Activated CD8-positive, alpha-beta T cell treated with anti-CD3 and anti-CD28 coated beads for 36 hours (primary cell): ENCODE measurements at regions not wholly inside any gene's neighbourhood (a gene's known extent, or its start where the extent isn't known, plus 50 kb on each side); places are given as distances from the start of the nearest gene placed in this dataset.
"Not testable (repeated sequence)": the region's sequence is repeated elsewhere in the genome, so short reads cannot be mapped to it uniquely, and the experiment has no call there.

Source experiments
- ATAC-seq: fragments of 200-7000 bp; cut with Tn5 transposase; one replicate; pipeline ENCODE4 v1.10.0; 2021; ENCODE audit warnings: mild to moderate bottlenecking, moderate library complexity
- CTCF ChIA-PET: fragments of 350-600 bp; sonication (Branson Sonifier 250); formaldehyde crosslinking; loops from one replicate; lab custom pipeline; 2021; ENCODE audit warnings: antibody characterized with exemption; lab: Charles Lee
- POLR2A ChIA-PET: fragments of 350-600 bp; sonication (Branson Sonifier 250); formaldehyde crosslinking; loops from one replicate; lab custom pipeline; 2021; ENCODE audit warnings: antibody characterized with exemption; lab: Charles Lee
- DNase-seq: peaks from one replicate; pipeline ENCODE4 v3.0.0-alpha.2; 2020
- H3K27ac Mint-ChIP-seq: one replicate; pipeline ENCODE4 v1.8.0; 2021; ENCODE audit warnings: mild to moderate bottlenecking, mixed read lengths
- H3K27me3 Mint-ChIP-seq: one replicate; pipeline ENCODE4 v1.8.0; 2021; ENCODE audit warnings: mixed read lengths
- H3K36me3 Mint-ChIP-seq: one replicate; pipeline ENCODE4 v1.8.0; 2021; ENCODE audit warnings: low read depth, mixed read lengths
- H3K4me1 Mint-ChIP-seq: one replicate; pipeline ENCODE4 v1.8.0; 2021; ENCODE audit warnings: low read depth, mixed read lengths
- H3K4me3 Mint-ChIP-seq: one replicate; pipeline ENCODE4 v1.8.0; 2021; ENCODE audit warnings: mild to moderate bottlenecking, moderate library complexity, mixed read lengths
- H3K9me3 Mint-ChIP-seq: one replicate; pipeline ENCODE4 v1.8.0; 2021; ENCODE audit warnings: mixed read lengths
- CTCF ChIP-seq: fragments of 200-600 bp; IDR thresholded peaks from one replicate; pipeline ENCODE4 v1.8.0; 2022; ENCODE audit warnings: antibody characterized with exemption, mild to moderate bottlenecking
- intact Hi-C: fragments of 100-400 bp; cut with micrococcal nuclease; formaldehyde crosslinking; loops from one replicate; pipeline ENCODE4 v1.10.0; 2022

DNA sequence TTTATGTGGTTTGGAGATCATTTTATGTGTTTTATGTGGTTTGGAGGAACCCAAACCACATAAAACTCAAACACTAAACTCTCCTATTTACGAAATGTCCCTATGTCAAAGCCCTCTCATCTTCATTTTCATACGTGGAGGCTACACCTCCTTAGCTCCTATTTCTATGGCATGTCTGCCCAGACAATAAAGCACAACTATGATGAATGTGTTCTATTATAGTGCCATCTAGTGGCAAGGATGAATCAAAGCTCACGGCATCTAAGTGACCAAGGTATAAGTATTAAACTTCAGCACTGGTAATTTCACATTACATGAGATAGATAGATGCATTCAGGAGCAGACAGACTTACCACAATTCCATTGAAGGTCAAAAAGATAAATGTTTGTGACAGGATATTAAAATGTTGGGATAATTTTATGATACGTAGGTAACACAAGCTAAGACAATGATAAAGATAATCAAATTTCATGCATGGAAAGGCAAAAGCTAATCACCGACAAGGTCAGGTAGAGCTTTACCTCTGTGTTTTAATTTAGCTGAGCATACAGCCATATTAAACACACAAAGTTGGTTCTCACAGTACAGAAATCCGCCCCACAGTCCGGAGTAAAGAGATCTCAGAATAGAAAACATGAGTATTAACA is 130.6 kb upstream of the FHIT start:
- H3K4me1 Mint-ChIP-seq = peaks cover 3% of the 10 kb centered on the region
- no peaks in the 10 kb centered on the region for H3K36me3 Mint-ChIP-seq
- CTCF ChIA-PET = interaction anchor here (0.6 to 1.6 kb wide), 17 partner anchors 9 to 1803 kb away, joined by 3 to 15 read pairs (median 3); no protein-coding TSS in a partner anchor
- POLR2A ChIA-PET = no interaction called here
- no peak overlapping the region for H3K4me3 Mint-ChIP-seq
- ATAC-seq (peak; percentile 51), DNase-seq (no peak)
- no peak overlapping the region for H3K27ac Mint-ChIP-seq
- peaks cover 20% of the 10 kb centered on the region for H3K27me3 Mint-ChIP-seq
- TF ChIP-seq CTCF = peak; percentile 70
- intact Hi-C loops = no loop called here
- no peaks in the 10 kb centered on the region for H3K9me3 Mint-ChIP-seq

- H3K36me3 Mint-ChIP-seq = no peaks in the 10 kb centered on the region
- no peak for DNase-seq
- H3K4me1 Mint-ChIP-seq = no peaks in the 10 kb centered on the region
- CTCF ChIA-PET = no interaction called here
- H3K4me3 Mint-ChIP-seq = no peak overlapping the region
- TF ChIP-seq CTCF = no peak
- POLR2A ChIA-PET = no interaction called here
- H3K27ac Mint-ChIP-seq = no peak overlapping the region
- ATAC-seq = no peak
- no peaks in the 10 kb centered on the region for H3K9me3 Mint-ChIP-seq
- intact Hi-C loops = no loop called here
- H3K27me3 Mint-ChIP-seq = peaks cover 5% of the 10 kb centered on the region
Measured at GRCh38 chr3:61387817-61388216, 136.6 kb upstream of the FHIT start.

GRCh38 chr3:61393480-61393947 is 142.3 kb upstream of the FHIT start:
- H3K36me3 Mint-ChIP-seq, ATAC-seq, H3K9me3 Mint-ChIP-seq, H3K4me3 Mint-ChIP-seq, H3K4me1 Mint-ChIP-seq, CTCF ChIA-PET, DNase-seq, intact Hi-C loops, POLR2A ChIA-PET, H3K27ac Mint-ChIP-seq, H3K27me3 Mint-ChIP-seq: not testable (repeated sequence)

- Mint-ChIP-seq H3K4me1 (no peaks in the 10 kb centered on the region), H3K27me3 (peaks cover 1% of the 10 kb centered on the region), H3K9me3 (no peaks in the 10 kb centered on the region), H3K27ac (no peak overlapping the region), H3K36me3 (no peaks in the 10 kb centered on the region), H3K4me3 (no peak overlapping the region)
- intact Hi-C loops = no loop called here
- POLR2A ChIA-PET = no interaction called here
- CTCF ChIA-PET = no interaction called here
- ATAC-seq (no peak), DNase-seq (no peak)
- TF ChIP-seq CTCF = no peak
Measured at GRCh38 chr3:61401359-61401758, 150.1 kb upstream of the FHIT start.

- DNase-seq = no peak
- no peak overlapping the region for H3K27ac Mint-ChIP-seq
- H3K27me3 Mint-ChIP-seq = peaks cover 13% of the 10 kb centered on the region
- no peaks in the 10 kb centered on the region for H3K9me3 Mint-ChIP-seq
- TF ChIP-seq CTCF = no peak
- H3K4me3 Mint-ChIP-seq = no peak overlapping the region
- intact Hi-C loops = no loop called here
- ChIA-PET POLR2A (no interaction called here), CTCF (no interaction called here)
- no peaks in the 10 kb centered on the region for H3K4me1 Mint-ChIP-seq
- H3K36me3 Mint-ChIP-seq = no peaks in the 10 kb centered on the region
- ATAC-seq = no peak
Measured at GRCh38 chr3:61407397-61407796, 154.0 kb upstream of the PTPRG start.
